ENCODE measurements at regions not wholly inside any gene's neighbourhood (a gene's known extent, or its start where the extent isn't known, plus 50 kb on each side); places are given as distances from the start of the nearest gene placed in this dataset.

DNA sequence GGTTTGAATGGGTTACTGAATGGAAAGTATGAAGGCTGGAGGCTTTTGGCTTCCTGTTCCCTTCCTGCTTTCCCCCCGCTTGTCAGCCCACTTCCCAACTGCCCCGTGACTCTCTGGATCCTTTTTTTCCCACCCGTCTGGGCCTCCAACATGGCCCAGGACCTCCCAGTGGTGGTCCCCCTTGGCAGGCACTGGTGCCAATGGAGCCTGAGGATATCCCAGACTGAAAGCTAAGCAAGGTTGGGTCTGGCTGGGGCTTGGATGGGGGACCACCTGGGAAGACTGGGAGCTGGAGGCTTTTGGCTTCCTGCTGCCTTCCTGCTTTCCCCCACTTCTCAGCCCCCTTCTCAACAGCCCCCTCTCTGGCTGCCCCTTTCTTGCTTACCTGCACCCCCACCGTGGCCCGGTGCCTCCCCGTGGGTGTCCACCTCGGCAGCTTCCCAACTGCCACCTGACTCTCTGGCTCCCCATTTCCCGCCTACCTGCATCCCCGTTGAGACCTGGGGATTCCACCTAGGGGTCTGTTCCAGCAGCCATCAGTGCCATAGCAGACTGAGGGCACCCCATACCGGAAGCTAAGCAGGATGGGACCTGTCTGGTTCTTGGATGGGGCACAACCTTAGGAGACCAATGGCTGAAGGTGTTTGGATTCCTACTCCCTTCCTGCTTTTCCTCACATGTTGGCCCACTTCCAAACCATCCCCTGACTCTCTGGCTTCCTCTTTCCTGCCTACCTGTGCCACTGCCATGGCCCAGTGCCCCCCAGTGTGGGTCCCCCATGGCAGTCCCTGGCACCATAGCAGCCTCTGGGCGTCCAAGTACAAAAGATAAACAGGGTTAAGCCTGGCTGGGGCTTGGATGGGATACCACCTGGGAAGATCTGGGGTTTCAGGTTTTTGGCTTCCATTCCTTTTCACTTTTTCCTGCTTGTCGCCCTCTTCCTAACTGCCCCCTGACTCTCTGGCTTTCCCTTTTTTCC lies 2295.3 kb downstream of the TP53TG3F start:
- TF ChIP-seq FOXA1 (IDR thresholded peaks at IDR 0.05) (no peak), BHLHE40 (IDR thresholded peaks at IDR 0.05; ENCODE audit: borderline replicate concordance) (no peak), ZNF384 (IDR thresholded peaks at IDR 0.05) (no peak), L3MBTL2 (conservative IDR thresholded peaks at IDR 0.05) (no peak), FOXK2 (IDR thresholded peaks at IDR 0.05) (no peak), LEF1 (IDR thresholded peaks at IDR 0.05; ENCODE audit: borderline replicate concordance) (no peak), SUZ12 (IDR thresholded peaks at IDR 0.05) (no peak), TARDBP (IDR thresholded peaks at IDR 0.05) (no peak), CTBP1 (IDR thresholded peaks at IDR 0.05; ENCODE audit: borderline replicate concordance) (no peak), ELF4 (IDR thresholded peaks at IDR 0.05) (no peak), FOXM1 (IDR thresholded peaks at IDR 0.05; ENCODE audit: borderline replicate concordance) (no peak), SP1 (IDR thresholded peaks at IDR 0.05) (no peak), NFRKB (IDR thresholded peaks at IDR 0.05) (no peak)
- TF ChIP-seq, protein P1, sequence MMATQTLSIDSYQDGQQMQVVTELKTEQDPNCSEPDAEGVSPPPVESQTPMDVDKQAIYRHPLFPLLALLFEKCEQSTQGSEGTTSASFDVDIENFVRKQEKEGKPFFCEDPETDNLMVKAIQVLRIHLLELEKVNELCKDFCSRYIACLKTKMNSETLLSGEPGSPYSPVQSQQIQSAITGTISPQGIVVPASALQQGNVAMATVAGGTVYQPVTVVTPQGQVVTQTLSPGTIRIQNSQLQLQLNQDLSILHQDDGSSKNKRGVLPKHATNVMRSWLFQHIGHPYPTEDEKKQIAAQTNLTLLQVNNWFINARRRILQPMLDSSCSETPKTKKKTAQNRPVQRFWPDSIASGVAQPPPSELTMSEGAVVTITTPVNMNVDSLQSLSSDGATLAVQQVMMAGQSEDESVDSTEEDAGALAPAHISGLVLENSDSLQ (IDR thresholded peaks at IDR 0.05), result no peak
- ChIA-PET CTCF (no interaction called here), POLR2A (no interaction called here)
- no peak for DNase-seq (ENCODE audit: extremely low spot score)

- no peak for DNase-seq (ENCODE audit: extremely low spot score)
- ChIA-PET POLR2A (no interaction called here), CTCF (no interaction called here)
- no peak for TF ChIP-seq HDGF (IDR thresholded peaks at IDR 0.05; ENCODE audit: borderline replicate concordance)
- TF ChIP-seq SUZ12 (IDR thresholded peaks at IDR 0.05), result no peak
- no peak for TF ChIP-seq L3MBTL2 (conservative IDR thresholded peaks at IDR 0.05)
- no peak for TF ChIP-seq ELF4 (IDR thresholded peaks at IDR 0.05)
- no peak for TF ChIP-seq SP1 (IDR thresholded peaks at IDR 0.05)
- no peak for TF ChIP-seq ZNF384 (IDR thresholded peaks at IDR 0.05)
- no peak for TF ChIP-seq LEF1 (IDR thresholded peaks at IDR 0.05; ENCODE audit: borderline replicate concordance)
- TF ChIP-seq FOXA1 (IDR thresholded peaks at IDR 0.05), result no peak
- TF ChIP-seq, protein P1 (IDR thresholded peaks at IDR 0.05), result no peak
- no peak for TF ChIP-seq TARDBP (IDR thresholded peaks at IDR 0.05)
These were observed 2329.0 kb downstream of the TP53TG3F start for GRCh38 chr16:35788381-35788780.

DNA sequence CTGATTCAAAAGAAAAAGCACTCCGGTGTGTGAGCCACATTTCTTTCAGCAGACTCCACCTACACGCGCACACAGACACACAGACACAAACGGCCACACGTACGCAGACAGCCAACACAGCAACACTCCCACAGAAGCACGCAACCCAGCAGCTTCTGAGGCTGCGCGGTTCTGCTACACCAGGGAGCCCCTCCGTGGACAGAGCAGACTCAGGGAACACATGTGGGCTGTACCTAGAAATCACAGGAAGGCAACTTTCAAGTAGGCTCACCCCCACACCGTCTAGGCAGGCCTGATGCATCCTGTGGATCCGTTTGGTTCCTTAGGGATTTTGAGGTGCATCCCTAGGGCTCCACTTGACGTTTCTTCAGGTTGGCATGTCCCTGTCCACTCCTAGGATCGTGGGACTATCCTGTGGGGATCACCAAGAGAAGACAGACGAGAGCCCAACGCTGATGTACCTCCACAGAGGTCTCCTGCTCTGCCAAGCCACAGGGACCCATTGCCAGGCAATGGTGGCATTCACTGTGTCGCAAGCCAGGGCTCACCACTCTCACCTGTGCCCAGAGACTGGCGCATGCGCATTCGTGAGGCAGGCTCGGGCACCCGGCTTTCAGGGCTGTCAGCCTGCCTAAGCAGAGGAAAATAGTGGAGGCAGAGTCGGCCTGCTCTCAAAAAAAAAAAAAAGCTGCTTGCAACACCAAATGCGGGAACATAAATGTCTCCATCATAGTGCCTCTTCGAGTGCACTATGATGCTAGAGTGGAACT lies 2333.3 kb downstream of the TP53TG3F start:
- ChIA-PET CTCF (no interaction called here), POLR2A (no interaction called here)
- DNase-seq (ENCODE audit: extremely low spot score), result no peak
- TF ChIP-seq ELF4 (IDR thresholded peaks at IDR 0.05) (no peak), ARNT (IDR thresholded peaks at IDR 0.05) (no peak), L3MBTL2 (conservative IDR thresholded peaks at IDR 0.05) (no peak), SUZ12 (IDR thresholded peaks at IDR 0.05) (no peak), TARDBP (IDR thresholded peaks at IDR 0.05) (no peak), FOXA1 (IDR thresholded peaks at IDR 0.05) (no peak)
- TF ChIP-seq, protein P1 (IDR thresholded peaks at IDR 0.05), result no peak

DNA sequence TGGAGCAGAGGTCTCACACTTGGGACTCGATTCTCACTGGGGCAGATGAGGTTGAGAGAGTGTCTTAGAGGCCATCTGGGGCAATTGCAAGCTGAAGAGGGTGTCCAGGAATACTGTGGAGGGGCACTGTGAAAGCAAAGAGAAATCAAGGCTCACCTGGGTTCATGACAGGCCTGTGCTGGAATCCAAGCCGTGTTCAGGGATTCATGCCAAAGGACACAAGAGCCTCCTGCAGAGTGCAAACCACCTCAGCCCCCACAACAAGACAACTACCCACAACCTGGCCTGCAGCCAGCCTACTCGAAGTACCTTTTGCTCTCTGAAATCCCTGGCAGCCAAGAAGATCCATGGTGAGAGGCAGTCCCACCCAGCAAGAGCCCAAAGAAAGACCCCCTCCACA lies 2334.2 kb downstream of the TP53TG3F start:
- ChIA-PET POLR2A (no interaction called here), CTCF (no interaction called here)
- TF ChIP-seq L3MBTL2 (conservative IDR thresholded peaks at IDR 0.05), result no peak
- TF ChIP-seq HDGF (IDR thresholded peaks at IDR 0.05; ENCODE audit: borderline replicate concordance), result no peak
- TF ChIP-seq ARNT (IDR thresholded peaks at IDR 0.05), result no peak
- TF ChIP-seq SUZ12 (IDR thresholded peaks at IDR 0.05), result no peak
- TF ChIP-seq CTBP1 (IDR thresholded peaks at IDR 0.05; ENCODE audit: borderline replicate concordance), result no peak
- TF ChIP-seq NFRKB (IDR thresholded peaks at IDR 0.05), result no peak
- TF ChIP-seq FOXA1 (IDR thresholded peaks at IDR 0.05), result no peak
- no peak for TF ChIP-seq FOXK2 (IDR thresholded peaks at IDR 0.05)
- TF ChIP-seq ZNF384 (IDR thresholded peaks at IDR 0.05), result no peak
- TF ChIP-seq TARDBP (IDR thresholded peaks at IDR 0.05), result no peak
- TF ChIP-seq BHLHE40 (IDR thresholded peaks at IDR 0.05; ENCODE audit: borderline replicate concordance), result no peak
- no peak for TF ChIP-seq ELF4 (IDR thresholded peaks at IDR 0.05)
- DNase-seq (ENCODE audit: extremely low spot score), result no peak

DNA sequence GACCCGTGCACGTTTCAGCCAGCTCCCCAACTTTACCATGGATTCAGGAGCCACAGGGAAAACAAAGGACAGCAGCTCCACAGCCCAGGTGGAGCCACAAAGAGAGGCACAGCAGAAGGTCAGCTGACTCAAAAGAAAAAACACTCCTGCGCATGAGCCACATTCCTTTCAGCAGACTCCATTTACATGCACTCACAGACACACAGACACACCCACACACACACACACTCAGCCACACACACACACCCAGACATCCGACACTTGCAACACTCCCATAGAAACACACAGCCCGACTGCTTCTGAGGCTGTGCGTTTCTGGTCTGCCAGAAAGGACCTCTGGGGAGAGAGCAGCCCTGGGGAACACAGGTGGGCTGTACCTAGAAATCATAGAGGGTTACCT lies 2335.5 kb downstream of the TP53TG3F start:
- no peak for DNase-seq (ENCODE audit: extremely low spot score)
- POLR2A ChIA-PET, result no interaction called here
- no peak for TF ChIP-seq ARNT (IDR thresholded peaks at IDR 0.05)
- TF ChIP-seq ZNF384 (IDR thresholded peaks at IDR 0.05), result no peak
- TF ChIP-seq FOXK2 (IDR thresholded peaks at IDR 0.05), result no peak
- no peak for TF ChIP-seq HDGF (IDR thresholded peaks at IDR 0.05; ENCODE audit: borderline replicate concordance)
- TF ChIP-seq FOXA1 (IDR thresholded peaks at IDR 0.05), result no peak
- no peak for TF ChIP-seq FOXM1 (IDR thresholded peaks at IDR 0.05; ENCODE audit: borderline replicate concordance)
- no peak for TF ChIP-seq SP1 (IDR thresholded peaks at IDR 0.05)
- TF ChIP-seq L3MBTL2 (conservative IDR thresholded peaks at IDR 0.05), result no peak
- TF ChIP-seq SUZ12 (IDR thresholded peaks at IDR 0.05), result no peak
- TF ChIP-seq, protein P1 (IDR thresholded peaks at IDR 0.05), result no peak
- CTCF ChIA-PET, result no interaction called here

Measured in HEK293T (cell line).